ENCODE measurements at regions not wholly inside any gene's neighbourhood (a gene's known extent, or its start where the extent isn't known, plus 50 kb on each side); places are given as distances from the start of the nearest gene placed in this dataset.
"Not testable (repeated sequence)": the region's sequence is repeated elsewhere in the genome, so short reads cannot be mapped to it uniquely, and the experiment has no call there.

DNA sequence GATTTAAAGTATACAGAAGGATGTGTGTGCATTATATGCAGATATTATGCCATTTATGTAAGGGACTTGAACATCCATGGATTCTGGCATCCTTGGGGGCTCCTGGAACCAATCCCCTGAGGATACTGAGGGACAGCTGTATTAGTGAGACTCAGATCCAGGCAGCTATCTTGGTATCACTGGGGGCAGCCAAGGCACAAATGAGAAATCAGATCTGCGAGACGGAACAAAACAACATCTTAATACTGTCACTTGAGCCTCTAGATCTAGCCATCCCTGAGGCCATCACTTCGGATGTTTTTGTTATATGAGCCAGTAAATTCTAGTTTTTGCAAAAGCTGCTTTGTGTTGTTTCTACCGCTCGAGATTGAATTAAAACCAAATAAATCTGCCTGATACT lies 175.1 kb upstream of the SFSWAP start:
- DNase-seq: no peak

DNA sequence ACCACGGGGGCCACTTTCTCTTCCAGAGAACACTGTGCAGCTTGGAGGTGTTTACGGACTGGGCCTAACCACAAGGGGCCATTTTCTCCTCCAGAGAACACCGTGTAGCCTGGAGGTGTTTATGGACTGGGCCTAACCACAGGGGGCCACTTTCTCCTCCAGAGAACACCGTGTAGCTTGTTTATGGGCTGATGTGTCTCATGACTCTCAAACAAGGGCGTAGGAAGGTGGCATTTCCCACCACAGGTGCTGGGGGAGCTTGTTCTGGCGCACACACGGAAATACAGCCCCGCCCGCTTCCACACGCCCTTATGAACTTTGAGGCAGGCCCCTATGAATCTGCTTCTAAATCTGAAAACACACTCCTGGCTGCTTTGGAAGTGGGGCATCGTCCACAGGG lies 174.6 kb upstream of the SFSWAP start:
- DNase-seq: no peak

DNA sequence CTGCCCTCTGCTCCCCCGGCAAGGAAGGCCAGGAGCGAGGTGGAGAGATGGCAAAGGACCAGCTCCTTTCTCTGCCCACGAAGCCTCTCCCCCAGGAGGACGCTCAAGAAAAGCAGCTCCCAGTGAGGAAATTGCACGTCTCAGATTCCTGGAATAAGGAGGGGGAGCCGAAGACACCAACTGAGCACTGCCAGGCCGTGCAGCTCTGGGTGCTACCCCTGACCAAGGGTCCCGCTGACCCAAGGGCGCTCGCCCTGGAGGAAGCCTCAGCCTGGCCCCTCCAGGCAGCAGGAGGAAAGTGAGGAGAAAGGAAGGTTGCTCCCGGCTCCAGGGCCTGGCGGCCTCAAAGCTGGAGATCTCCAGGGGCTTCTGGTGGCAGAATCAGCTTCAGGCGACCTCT lies 174.1 kb upstream of the SFSWAP start:
- no peak for DNase-seq

DNA sequence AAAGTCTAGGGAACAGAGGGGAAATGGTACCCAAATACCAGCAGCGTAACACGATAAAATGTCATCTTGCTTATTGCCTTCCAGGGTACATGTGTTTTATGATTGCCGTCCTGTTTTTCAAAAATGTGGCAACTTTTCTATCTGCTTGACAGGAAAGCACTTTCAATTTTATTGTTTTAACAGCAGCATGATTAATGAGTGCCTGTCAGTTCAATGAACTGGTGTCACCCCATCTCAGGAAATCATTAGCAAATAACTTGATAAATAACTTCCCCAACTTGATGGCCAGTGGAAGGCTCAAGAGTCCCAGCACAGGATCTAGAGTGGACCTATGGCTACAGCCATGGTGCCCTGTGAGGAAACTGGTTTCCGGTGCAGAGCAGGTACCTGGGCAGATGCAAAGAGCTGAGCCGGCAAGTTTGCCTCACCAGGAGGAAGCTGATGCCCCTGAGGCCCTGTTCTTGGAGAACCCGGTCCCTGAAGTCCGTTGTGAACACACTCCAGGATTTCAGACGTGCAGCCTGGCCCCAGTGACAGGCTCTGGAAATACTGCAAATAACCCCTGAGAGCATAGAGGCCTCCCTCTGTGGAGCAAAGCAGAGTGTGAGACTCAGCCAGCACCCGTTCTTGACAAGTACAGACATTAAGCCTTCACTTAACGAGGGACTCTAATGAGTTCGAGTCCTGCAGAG lies 173.5 kb upstream of the SFSWAP start:
- no peak for DNase-seq

DNA sequence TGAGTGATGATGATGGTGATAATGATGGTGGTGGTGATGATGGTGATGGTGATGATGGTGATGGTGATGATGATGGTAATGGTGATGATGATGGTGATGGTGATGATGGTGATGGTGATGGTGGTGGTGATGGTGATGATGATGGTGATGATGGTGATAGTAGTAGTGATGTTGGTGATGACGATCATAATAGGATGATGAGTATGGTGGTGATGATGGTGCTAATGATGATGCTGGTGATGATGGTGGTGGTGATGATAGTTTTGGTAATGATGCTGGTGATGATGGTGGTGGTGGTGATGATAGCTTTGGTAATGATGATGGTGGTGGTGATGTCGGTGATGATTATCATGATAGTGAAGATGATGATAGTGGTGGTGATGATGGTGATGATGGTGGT lies 171.5 kb upstream of the SFSWAP start:
- no peak for DNase-seq

DNA sequence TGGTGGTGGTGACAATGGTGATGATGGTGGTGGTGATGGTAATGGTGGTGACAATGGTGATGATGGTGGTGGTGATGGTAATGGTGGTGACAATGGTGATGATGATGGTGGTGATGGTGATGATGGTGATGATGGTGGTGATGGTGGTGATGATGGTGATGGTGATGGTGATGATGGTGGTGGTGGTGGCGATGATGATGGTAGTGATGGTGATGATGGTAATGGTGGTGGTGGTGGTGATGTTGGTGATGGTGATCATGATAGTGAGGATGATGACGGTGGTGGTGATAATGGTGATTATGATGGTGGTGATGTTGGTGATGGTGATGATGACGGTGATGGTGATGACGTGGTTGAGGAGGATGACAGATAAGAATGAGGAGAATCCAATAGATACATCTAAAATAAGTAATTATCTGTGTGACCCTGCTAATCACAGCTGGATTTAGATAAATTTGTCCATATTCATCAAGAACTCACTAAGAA lies 170.7 kb upstream of the SFSWAP start:
- DNase-seq: no peak

DNA sequence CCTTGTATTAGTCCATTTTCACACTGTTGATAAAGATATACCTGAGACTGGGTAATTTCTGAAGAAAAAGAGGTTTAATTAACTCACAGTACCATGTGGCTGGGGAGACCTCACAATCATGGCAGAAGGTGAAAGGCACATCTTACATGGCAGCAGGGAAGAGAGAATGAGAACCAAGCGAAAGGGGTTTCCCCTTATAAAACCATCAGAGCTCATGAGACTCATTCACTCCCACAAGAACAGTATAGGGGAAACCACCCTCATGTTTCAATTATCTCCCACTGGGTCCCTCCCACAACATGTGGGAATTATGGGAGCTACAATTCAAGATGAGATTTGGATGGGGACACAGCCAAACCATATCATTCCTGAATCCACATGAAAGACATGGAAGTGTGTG lies 169.4 kb upstream of the SFSWAP start:
- not testable (repeated sequence) for DNase-seq

DNA sequence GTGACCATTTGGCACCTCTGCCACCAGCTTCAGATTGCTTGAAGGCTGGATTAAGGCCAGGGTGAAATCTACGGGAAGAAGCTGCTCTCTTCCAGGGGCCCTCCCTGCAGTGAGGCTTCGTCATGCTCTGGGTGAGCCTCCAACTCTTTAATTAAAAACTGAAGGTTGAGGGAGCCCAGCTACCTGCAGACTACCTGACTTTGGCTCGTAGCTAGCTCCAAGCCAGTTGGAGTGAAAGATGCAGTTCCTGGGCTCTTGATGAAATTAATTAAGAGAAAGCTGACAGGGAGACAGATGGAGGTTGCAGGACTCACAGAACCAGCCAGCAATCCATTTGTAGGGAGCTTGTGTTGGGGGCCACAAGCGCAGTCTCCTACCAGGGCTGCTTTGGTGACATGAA lies 168.5 kb upstream of the SFSWAP start:
- DNase-seq: no peak

DNA sequence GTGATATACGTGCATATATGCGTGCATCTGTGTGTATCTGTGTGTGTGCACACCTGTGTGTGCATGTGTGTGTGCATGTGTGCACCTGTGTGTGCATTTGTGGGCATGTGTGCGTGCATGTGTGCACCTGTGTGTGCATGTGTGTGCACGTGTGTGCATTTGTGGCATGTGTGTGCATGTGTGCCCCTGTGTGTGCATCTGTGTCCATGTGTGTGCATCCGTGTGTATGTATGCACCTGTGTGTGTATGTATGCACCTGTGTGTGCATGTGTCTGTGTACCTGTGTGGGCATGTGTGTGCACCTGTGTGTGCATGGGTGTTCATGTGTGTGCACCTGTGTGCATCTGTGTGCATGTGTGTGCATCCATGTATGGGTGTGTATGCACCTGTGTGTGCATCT lies 167.8 kb upstream of the SFSWAP start:
- no peak for DNase-seq

DNA sequence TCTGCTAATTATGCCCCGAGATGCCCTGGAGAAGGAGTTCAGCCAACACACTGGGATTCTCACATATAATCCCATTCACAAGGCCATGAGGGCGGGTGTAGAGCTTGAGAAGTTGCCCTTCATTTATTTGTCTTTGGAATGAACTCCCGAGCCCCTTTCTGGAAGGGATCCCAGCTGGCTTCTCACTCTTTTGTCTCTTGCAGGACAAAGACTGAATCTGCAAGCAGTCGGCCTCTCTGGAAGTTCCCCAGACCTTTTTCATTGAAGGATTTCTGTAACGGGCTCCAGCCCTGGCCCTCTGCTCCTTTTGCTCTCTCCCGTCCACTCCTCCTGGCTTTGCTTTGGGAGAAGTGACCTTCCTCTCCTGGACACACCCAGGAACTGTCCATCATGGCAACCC lies 163.3 kb upstream of the SFSWAP start:
- DNase-seq: no peak

DNA sequence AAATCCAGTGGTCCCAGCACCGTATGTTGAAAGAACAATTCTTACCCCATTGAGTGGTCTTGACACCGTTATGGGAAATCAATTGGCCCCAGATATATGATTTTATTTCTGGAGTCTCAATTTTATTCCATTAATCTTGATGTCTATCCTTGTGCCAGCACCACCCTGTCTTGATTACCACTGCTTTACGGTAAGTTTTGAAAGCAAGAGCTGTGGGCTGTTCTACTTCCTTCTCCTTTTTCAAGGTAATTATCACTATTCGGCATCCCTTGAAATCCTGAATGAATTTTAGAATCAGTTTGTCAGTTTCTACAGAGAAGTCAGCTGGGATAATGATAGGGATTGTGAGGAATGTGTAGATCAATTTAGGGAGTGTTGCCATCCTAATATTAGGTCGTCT lies 160.8 kb upstream of the SFSWAP start:
- DNase-seq: no peak

DNA sequence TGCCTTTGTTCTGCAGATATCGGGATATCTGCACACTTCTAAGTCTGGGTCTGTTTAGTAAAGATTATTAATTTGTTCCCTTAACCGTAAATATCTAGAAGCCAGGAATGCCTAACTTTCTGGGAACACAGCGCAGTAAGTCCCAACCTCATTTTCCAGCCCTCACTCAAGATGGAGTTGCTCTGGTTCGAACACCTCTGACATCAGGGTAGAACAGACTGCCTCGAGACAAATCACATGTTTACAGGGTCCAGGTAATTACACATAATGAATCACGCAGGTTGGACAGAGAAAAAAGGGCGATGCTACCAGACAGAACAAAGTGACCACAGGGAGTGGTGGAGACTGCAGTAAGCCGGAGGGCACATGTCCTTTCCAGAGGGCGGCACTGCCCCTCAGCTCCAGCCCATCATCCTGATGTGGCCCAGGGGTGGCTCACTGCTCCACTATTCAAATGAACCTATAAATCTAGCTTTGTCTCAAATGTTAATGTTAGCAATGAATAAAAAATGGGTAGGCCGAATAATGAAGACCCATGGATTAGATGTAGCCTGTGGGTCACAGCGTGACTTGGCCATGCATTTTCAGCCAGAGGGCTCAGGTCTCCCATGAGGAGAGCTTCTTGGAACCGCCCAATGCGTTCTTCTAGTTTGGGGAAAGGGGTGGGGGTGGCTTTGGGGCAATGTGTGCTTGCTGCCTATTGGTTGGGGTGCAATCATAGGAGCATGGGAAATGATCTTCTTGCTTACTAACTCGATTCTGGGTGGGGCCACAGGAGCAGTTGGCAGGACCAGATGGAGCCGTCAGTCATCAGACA lies 159.0 kb upstream of the SFSWAP start:
- no peak for DNase-seq

DNA sequence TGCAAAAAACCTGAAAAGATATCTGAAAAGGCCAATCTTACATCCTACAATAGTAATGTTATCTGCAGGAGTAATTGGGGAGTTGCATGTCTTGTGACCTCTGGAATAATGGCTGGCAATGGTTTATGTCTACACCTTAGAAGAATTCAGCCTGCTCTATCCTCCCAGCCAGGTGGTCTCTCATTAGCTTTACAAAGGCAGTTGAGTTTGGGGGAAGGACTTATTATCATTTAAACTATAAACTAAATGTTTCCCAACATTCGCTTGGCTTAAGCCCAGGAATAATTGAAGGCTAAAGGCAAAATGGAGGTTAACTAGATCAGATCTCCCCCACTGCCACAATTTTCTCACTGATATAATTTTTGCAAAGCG lies 158.4 kb upstream of the SFSWAP start:
- no peak for DNase-seq

DNA sequence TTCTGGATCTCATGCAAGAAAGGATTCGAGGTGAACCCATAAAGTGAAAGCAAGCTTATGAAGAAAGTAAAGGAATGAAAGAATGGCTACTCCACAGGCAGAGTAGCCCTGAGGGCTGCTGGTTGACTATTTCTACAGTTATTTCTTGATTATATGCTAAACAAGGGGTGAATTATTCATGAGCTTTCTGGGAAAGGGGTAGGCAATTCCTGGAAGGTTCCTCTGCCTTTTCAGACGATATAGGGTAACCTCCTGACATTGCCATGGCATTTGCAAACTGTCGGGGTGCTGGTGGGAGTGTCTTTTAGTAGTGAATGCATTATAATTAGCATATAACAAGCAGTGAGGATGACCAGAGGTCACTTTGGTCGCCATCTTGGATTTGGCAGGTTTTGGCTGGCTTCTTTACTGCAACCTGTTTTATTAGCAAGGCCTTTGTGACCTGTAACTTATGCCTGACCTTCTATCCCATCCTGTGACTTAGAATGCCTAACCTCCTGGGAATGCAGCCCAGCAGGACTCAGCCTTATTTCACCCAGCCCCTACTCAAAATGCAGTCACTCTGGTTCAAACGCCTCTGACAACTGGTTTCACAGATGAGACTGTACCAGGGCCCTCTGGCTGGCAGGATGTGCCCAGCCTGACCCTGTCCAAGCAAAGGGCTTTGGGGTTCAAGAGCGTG lies 157.7 kb upstream of the SFSWAP start:
- no peak for DNase-seq

DNA sequence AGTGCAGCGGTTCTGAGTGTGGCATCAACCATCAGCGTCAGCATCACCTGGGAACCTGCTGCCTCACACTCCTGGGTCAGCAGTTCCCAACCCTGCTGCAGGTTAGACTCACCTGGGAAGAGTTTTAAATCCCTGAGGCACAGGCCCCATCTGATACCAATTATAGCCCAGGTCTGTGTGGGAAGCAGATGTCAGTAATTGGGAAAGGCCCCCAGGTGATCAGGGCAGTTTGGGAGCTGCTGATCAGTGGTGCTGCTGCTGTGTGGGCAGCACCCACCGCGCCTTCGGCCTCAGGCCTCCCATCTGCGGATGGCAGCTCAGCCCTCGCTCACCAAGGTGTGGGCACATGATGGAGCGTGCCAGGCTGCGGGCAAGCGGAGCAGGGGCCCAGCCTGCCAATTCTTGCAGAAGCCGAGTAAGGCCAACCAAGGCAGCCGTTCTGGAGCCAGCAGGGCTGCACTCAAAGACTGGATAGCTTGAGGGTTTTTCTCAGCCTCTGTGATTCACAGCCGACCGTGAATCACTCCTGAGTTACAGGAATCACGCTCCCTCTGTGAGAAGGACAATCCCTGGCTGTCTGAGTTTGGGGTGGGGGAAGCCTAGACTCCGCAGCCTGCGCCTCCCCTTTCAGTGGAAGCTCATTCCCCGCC lies 155.6 kb upstream of the SFSWAP start:
- no peak for DNase-seq

DNA sequence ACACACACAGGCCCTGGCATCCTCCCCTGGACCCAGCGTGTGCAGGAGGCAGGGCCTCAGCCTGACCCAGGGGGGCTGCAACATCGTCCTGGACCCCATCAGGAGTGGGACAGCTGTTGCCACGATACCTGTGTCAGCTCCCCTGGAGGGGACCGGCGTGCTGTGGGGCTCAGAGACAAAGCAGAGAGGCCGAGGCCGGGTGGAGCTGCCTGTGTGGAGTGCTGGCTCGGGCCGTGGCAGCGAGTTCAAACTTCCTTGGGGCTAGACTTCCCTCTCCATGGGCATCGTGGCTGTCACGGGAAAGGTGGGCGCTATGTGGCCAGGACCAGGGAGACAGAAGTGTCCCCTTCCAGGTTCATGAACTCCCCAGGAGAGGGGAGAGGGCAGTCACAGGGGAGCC lies 155.0 kb upstream of the SFSWAP start:
- DNase-seq: no peak

DNA sequence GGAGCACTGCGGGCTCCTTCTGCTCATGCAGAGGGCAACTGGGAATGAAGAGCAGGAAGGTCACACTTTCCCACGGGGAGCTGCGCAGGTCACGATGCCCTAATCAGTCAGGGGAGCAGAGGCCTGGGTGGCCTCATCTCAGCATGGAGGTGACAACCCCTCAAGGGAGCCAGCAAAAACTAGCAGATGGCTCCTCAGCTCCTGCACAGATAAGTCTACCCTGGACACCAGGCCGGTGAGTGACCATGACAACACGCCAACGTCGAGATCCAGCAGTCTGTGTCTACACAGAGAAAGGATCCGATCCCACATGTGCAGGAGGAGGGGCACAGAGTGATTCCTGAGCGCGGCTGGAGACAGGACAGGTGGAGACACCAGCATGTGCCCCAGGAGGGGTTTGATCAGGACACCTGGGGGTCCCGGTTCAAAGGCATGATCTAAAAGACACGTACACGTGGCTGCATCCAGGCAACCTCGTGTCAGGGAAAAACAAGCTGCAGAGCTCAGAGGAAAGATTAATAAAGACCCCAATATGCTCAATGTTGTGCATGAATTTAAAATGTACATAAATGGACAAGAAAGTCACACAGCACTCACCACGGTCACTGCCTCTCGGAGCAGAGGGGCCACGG lies 153.7 kb upstream of the SFSWAP start:
- no peak for DNase-seq

DNA sequence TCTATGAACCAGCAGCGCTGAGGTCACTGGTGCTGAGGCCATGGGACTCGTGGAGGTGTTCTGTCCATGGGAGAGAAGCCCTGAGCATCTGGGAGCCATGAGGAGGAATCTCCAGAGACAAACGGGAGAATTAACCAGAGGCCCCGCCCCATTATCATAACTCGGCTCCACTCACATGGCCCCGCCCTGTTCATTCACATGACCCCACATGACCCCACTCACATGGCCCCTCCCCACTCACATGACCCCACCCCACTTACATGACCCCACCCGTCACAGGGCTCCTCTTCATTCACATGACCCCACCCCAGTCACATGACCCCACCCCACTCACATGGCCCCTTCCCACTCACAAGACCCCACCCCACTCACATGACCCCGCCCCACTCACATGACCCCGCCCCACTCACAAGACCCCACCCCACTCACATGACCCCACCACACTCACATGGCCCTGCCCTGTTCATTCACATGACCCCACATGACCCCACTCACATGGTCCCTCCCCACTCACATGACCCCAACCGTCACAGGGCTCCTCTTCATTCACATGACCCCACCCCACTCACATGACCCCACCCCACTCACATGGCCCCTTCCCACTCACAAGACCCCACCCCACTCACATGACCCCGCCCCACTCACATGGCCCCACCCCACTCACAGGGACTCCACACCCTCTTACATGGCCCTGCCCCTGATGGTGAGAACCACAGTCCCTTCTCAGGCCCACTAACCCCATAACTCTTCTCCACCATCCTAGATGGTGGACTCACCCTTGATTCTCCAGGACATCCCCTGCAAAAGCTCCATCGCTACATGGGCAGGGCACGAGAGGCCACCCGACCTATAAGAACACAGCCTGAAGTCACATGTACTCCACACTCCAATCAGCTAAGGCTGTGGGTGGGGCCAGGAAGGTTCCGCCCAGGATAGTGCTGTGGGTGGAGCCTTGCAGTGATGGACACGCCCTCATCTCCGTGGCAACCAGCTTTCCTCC lies 151.1 kb upstream of the SFSWAP start:
- DNase-seq: no peak

DNA sequence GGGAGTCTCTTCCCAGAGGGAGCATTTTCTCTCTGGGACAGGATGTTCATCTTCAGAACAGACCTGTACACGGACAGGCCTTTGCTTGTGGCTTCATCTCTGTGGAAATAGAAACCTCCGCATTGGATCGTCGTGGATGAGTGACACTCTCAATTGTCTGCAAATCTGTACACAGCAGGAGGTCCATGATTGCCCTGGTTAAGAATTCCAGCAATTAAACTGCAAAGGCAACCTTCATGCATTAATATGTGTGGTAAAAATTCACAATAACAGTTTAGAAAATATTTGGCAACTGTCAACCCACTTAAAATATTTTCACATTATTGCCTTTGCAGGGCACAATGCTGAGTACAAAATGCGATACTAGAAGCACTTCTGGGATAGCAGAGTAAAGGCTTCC lies 149.8 kb upstream of the SFSWAP start:
- DNase-seq: no peak

DNA sequence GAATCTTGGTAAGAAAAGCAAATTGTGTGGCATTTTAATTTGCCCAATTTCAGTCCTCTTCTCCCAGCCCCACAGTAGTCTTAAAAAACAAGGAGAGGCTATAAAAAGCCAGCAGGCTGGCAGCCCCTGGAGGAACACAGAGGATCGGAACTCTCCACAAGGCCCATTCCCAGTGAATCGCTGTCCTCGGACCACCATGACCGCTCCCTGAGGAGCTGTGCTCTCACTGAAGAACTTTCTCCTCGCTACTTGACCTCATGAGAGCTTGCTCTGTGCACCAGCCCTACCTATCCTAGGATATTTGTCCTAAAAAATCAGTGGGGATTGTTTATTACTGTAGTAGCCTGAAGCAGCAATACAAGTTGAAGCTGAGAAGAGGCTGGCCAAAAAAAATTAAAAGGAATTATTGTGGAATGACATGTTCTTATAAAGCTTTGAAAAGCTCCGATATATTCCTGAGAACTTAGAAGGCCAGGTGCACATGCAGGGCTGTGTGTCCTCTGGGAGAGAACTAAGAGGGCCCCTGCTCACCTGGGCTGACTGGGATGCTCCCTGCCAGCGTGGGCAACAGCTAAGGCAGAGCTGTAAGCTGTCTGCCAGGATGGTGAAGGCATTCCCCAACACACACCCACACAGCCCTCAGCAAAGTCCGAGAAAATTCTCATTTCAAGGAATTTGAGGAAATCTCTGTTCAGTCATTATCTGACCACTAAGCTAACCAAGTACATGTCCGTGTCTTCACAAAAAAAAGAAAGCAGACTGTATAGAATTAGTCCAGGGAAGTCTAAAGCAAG lies 148.8 kb upstream of the SFSWAP start:
- DNase-seq: no peak

All from activated CD4-positive, alpha-beta T cell treated with anti-CD3 and anti-CD28 coated beads, Interleukin-2, amount 50 U/mL, for 16 hours (primary cell).